Coronary artery (tissue), 2 donors: ENCODE measurements at regions not wholly inside any gene's neighbourhood (a gene's known extent, or its start where the extent isn't known, plus 50 kb on each side); places are given as distances from the start of the nearest gene placed in this dataset.

Source experiments
- DNase-seq: peaks from one replicate; pipeline ENCODE4 v3.0.0-alpha.2; 2017; ENCODE audit warnings: low spot score
- H3K27ac ChIP-seq, 2 donors: fragments of 200-600 bp; sonication (generic); one replicate each; pipeline ENCODE4 v1.5.1; 2016 to 2019
- H3K4me3 ChIP-seq: fragments of 200-600 bp; sonication (generic); 2 replicates; pipeline ENCODE4 v1.5.1; 2016; ENCODE audit warnings: mild to moderate bottlenecking, moderate library complexity
- TF ChIP-seq, protein P1 (sequence below): fragments of 200-600 bp; sonication (generic); IDR thresholded peaks from one replicate; pipeline ENCODE4 v1.5.1; 2019; ENCODE audit warnings: antibody characterized with exemption

DNA sequence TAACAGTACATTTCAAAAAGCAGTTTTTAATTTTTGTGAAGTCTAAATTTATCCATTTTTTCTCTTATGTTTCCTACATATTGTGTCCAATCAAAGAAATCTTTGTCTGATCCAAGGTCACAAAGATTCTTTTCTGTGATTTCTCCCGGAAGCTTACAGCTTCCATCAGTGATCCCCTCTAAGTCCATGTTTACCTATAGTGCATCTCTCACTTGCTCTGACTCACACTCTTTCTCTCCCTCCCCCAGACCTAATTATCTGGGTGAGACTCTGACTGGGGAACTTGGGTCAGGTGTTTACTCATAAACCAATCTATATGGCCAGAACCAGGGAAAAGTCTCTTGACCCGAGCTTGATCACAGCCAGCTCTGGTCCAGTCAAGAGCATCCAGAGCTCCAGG lies 224.4 kb downstream of the SPTSSA start:
- H3K27ac ChIP-seq: no peak overlapping the region
- TF ChIP-seq, protein P1, sequence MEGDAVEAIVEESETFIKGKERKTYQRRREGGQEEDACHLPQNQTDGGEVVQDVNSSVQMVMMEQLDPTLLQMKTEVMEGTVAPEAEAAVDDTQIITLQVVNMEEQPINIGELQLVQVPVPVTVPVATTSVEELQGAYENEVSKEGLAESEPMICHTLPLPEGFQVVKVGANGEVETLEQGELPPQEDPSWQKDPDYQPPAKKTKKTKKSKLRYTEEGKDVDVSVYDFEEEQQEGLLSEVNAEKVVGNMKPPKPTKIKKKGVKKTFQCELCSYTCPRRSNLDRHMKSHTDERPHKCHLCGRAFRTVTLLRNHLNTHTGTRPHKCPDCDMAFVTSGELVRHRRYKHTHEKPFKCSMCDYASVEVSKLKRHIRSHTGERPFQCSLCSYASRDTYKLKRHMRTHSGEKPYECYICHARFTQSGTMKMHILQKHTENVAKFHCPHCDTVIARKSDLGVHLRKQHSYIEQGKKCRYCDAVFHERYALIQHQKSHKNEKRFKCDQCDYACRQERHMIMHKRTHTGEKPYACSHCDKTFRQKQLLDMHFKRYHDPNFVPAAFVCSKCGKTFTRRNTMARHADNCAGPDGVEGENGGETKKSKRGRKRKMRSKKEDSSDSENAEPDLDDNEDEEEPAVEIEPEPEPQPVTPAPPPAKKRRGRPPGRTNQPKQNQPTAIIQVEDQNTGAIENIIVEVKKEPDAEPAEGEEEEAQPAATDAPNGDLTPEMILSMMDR: no peak

DNA sequence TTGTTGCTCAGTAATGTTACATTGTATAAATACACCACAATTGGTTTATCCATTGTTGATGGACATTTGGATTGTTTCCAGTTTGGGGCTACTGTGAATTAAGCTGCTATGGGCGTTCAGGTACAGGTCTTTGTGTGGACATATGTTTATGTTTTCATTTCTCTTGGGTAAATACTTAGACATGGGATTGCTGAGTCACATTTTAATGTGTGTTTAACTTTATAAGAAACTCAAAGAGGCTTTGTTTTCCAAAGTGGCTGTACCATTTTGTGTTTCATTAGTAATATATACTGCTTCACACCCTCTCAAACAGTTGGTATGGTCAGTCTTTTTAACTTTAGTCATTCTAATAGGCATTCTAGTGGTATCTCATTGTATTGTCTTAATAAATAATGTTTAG lies 225.0 kb downstream of the SPTSSA start:
- no peak overlapping the region for H3K4me3 ChIP-seq
- DNase-seq: no peak
- H3K27ac ChIP-seq: no peak overlapping the region
- TF ChIP-seq, protein P1: no peak

More for the DNA sequence above, 224.4 kb downstream of the SPTSSA start:
- H3K4me3 ChIP-seq: no peak overlapping the region
- DNase-seq: no peak

DNA sequence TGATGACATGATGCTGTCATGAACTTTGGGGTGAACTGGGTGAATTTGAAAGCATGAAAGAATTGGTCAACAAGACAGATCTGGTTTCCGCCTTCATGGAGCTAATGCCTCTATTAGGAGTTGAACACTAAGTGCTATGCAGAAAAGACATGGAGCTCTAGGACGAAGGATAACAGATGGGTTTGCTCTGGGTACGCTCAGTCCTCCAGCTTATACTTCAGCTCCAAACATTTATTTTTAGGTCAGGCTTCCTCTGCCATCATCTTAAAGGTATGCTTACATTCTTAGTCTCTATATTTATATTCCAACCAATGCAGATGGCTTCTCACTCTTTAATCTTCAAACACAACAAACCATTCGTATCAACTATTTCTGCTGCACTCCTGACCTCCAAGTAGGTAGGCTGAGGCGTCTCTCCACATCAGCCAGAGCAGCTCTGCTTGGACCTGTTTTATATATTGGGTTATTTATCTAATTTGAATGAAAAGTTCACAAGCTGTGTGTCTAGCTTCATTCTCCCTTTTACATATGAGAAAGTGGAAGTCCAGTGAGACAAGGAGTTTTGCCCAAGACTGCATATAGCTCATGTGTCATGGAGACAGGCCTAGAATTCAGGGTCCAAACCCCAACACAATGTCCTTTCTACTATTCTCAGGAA lies 226.3 kb downstream of the SPTSSA start:
- TF ChIP-seq, protein P1: no peak
- DNase-seq: no peak
- Histone ChIP-seq H3K27ac (no peak overlapping the region), H3K4me3 (no peak overlapping the region)

DNA sequence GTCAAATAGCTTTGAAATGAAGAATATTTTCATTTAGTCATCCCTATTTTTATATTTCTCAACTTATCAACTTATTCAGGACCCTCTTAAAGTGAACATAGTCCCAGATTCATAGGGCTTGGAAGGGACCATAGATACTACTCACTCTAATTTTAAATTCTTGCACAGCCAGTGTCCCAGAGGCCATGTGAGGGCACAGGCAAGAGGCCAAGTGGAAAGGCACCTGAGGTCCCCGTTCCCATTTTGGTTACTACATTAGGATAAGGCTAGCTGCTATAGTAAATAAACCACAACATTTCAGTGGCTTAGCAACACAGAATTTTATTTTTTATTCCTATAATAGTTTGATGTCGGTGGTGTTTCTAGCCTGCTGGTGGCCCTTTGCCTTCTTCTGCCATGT lies 227.8 kb downstream of the SPTSSA start:
- Histone ChIP-seq H3K4me3 (no peak overlapping the region), H3K27ac (no peak overlapping the region)
- TF ChIP-seq, protein P1: no peak
- DNase-seq: no peak

DNA sequence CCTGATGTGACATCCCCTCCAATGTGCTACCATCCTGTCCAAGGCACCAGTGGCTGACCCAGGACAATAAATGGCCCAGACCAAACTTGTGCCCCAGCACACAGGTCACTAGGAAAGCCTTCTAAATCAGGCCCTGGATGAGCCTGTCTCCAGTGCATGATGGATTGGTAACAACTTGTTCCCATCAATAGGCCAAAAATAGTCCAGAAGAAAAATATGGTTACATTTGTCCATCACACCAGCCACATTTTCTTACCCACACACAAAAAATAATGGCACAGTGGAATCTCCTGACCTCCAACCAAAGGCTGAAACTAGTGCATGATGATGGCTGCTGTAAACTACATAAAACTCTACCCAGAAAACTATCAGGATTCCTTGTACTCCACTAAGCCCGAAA lies 228.4 kb downstream of the SPTSSA start:
- H3K4me3 ChIP-seq: no peak overlapping the region

DNA sequence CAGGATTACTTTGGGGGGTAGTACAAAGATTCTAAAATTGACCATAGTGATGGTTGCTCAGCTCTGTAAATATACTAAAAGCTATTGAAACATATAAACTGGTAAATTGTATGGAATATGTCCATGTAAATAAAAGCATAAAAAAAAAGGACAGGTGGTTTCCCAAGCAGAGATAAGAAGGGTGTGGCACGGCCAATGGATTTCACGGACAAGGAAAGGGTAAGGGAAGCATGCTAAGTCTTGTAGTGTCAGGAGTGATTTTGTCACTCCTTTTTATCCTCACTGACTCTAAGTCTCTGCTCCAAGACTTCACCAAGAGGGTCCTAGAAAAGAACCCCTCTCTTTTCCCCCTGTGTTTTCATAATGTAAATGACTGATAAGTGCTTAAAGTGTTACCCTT lies 229.2 kb downstream of the SPTSSA start:
- Histone ChIP-seq H3K27ac (no peak overlapping the region), H3K4me3 (no peak overlapping the region)
- TF ChIP-seq, protein P1: no peak
- no peak for DNase-seq

More for the DNA sequence above, 228.4 kb downstream of the SPTSSA start:
- no peak for DNase-seq
- TF ChIP-seq, protein P1: no peak
- no peak overlapping the region for H3K27ac ChIP-seq

DNA sequence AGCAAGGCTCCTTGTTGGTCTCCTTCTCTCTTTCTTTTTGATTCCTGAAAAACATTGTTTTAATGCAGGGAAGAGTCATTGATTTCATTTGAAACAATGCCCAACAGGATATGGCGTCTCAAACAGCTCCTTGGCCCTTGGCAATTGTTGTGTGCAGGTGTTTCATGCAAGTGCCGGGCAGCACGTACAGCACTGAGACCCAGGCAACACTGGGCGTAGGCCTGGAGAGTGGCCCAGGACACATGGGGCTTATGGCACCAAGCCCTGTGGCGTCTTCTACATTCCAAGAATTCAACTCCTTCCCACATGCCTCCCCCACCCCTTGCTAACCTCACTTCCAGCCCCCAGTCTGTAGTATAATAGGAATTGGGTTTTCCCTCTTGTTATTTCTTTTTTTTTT lies 230.4 kb downstream of the SPTSSA start:
- TF ChIP-seq, protein P1: no peak
- Histone ChIP-seq H3K27ac (no peak overlapping the region), H3K4me3 (no peak overlapping the region)
- no peak for DNase-seq
